Psoas muscle (tissue), 7 donors: ENCODE measurements at regions not wholly inside any gene's neighbourhood (a gene's known extent, or its start where the extent isn't known, plus 50 kb on each side); places are given as distances from the start of the nearest gene placed in this dataset.

Source experiments
- ATAC-seq, 4 donors: fragments of 200-7000 bp; cut with Tn5 transposase; one replicate each; pipeline ENCODE4 v1.9.1; 2020; ENCODE audit warnings: moderate library complexity in 3 of 4, mild to moderate bottlenecking in 2 of 4
- DNase-seq, 2 donors: peaks; one replicate each; pipeline ENCODE4 v3.0.0-alpha.2; 2020
- H3K27ac ChIP-seq: fragments of 200-600 bp; one replicate; pipeline ENCODE4 v1.8.0; 2022
- H3K27me3 ChIP-seq, 3 donors: fragments of 200-600 bp in 1 of 3; one replicate each; pipeline versions ENCODE4 v1.6.1 to v1.8.0; 2013 to 2022; ENCODE audit warnings: low read length in 2 of 3, mild to moderate bottlenecking in 2 of 3, moderate library complexity in 1 of 3; ENCODE audit not compliant: insufficient read depth in 3 of 3
- H3K36me3 ChIP-seq, 2 donors: fragments of 200-600 bp in 1 of 2; one replicate each; pipeline versions ENCODE4 v1.6.1 to v1.8.0; 2013 to 2022; ENCODE audit warnings: low read depth in 1 of 2, mild to moderate bottlenecking in 1 of 2, moderate library complexity in 1 of 2; ENCODE audit not compliant: insufficient read depth in 1 of 2
- H3K4me1 ChIP-seq: fragments of 200-600 bp; one replicate; pipeline ENCODE4 v1.8.0; 2022
- H3K4me3 ChIP-seq: fragments of 200-600 bp; one replicate; pipeline ENCODE4 v1.8.0; 2022; ENCODE audit warnings: mild to moderate bottlenecking
- H3K9me3 ChIP-seq: fragments of 200-600 bp; one replicate; pipeline ENCODE4 v1.8.0; 2022
- CTCF ChIP-seq: fragments of 200-600 bp; IDR thresholded peaks from one replicate; pipeline ENCODE4 v1.8.0; 2022; ENCODE audit warnings: antibody characterized with exemption
- whole genome bisulfite sequencing, 3 donors: extraction: QIAGEN DNeasy Blood & Tissue Kit; methylation state at CpG; one replicate each; pipeline versions ENCODE4 v1.1.6 to v1.1.7; 2013; 5-methylcytosine and 5-hydroxymethylcytosine counted together
- intact Hi-C, 2 donors: fragments of 100-400 bp; cut with DNase I; formaldehyde crosslinking; loops; one replicate each; pipeline versions ENCODE4 v1.11.0 to v1.14.2; 2022
- donor health status: healthy with polysubstance abuse.
- donor health status: DM: no; HTN: no; CAD: no; lungs with moderate emphysema.
- donor health status: Bipolar disorder and iron deficiency.
- donor health status: healthy.
- donor health status: DM: yes; HTN: yes; CAD: no.
- donor health status: DM: no; HTN: no; CAD: no.
- donor health status: DM: yes; HTN: yes; CAD: no.

- intact Hi-C loops: no loop called here
These were observed 161.9 kb upstream of the PDE3A start for GRCh38 chr12:20206410-20206809.

GRCh38 chr12:20210621-20211215 lies 157.6 kb upstream of the PDE3A start:
- H3K36me3 ChIP-seq: no peaks in the 10 kb centered on the region
- DNase-seq (no peak), ATAC-seq (no peak)
- H3K4me3 ChIP-seq: no peak overlapping the region
- peaks cover 23% of the 10 kb centered on the region for H3K4me1 ChIP-seq
- no peak for TF ChIP-seq CTCF
- no peaks in the 10 kb centered on the region for H3K9me3 ChIP-seq
- 65 to 83% (median 75%) methylated on average over 2 of the region's 2 CpGs for WGBS, 3 donors
- H3K27ac ChIP-seq: no peak overlapping the region
- H3K27me3 ChIP-seq: no peaks in the 10 kb centered on the region
- intact Hi-C loops: no loop called here

More at GRCh38 chr12:20206410-20206809, 161.9 kb upstream of the PDE3A start:
- no peaks in the 10 kb centered on the region for H3K36me3 ChIP-seq
- H3K4me1 ChIP-seq: peaks cover 2% of the 10 kb centered on the region
- no peak overlapping the region for H3K27ac ChIP-seq
- DNase-seq (no peak), ATAC-seq (no peak)
- WGBS, 3 donors: 75 to 89% (median 88%) methylated on average over 2 of the region's 2 CpGs
- no peaks in the 10 kb centered on the region for H3K9me3 ChIP-seq
- no peak for TF ChIP-seq CTCF
- no peaks in the 10 kb centered on the region for H3K27me3 ChIP-seq
- H3K4me3 ChIP-seq: no peak overlapping the region

DNA sequence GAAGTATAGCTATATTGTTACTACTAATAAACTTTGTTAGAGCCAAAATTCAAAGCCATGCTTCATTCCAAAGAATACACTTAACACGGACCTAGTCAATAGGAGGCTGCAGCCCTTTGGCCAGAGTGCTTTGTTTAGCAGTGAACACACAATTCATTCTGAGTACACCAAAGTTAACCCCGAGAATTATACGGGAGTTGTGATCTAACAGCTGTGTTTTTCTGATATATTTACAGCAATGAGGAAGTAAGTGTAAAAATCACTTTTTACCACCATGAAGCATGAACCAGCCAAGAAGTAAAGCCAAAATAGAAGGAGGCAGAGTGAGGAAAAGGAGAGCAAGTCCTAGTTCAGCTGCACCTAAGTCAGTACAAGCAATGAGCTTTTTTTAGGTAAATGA lies 156.8 kb upstream of the PDE3A start:
- Histone ChIP-seq H3K36me3 (no peaks in the 10 kb centered on the region), H3K4me1 (peaks cover 23% of the 10 kb centered on the region), H3K4me3 (no peak overlapping the region), H3K27me3 (no peaks in the 10 kb centered on the region), H3K9me3 (no peaks in the 10 kb centered on the region), H3K27ac (peak overlapping the region; percentile 39)
- TF ChIP-seq CTCF: no peak
- ATAC-seq: no peak
- intact Hi-C loops: no loop called here
- WGBS, 3 donors: 26 to 44% (median 27%) methylated on average over 3 of the region's 3 CpGs
- DNase-seq: no peak

DNA sequence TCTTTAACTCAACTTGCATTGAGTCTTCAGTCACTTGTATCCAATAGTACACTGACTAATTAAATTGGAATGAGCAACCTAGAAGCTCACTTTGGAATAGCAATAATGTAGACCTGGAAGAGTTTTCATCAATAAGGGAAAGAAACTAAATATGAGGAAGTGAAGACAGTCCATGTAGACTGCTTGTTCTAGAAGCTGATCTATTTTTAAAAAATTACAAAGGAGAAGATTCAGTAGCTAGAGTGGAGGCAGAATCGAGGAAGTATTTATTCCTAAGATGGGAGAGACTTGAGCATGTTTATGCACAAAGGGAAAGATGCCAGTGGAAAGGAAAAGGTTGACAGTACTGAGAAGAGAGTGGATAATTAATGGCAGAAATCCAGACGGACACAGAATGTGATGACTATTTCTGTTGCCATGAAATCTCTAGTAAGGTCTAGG lies 156.3 kb upstream of the PDE3A start:
- H3K4me1 ChIP-seq: peaks cover 23% of the 10 kb centered on the region
- DNase-seq (no peak), ATAC-seq (peak in 3 of 4 donors; percentile 9 to 26 (median 19))
- intact Hi-C loops: no loop called here
- WGBS, 3 donors: 4 to 9% (median 5%) methylated on average over 2 of the region's 2 CpGs
- no peak for TF ChIP-seq CTCF
- peak overlapping the region; percentile 20 for H3K4me3 ChIP-seq
- H3K9me3 ChIP-seq: no peaks in the 10 kb centered on the region
- no peaks in the 10 kb centered on the region for H3K27me3 ChIP-seq
- H3K36me3 ChIP-seq: no peaks in the 10 kb centered on the region
- peak overlapping the region; percentile 39 for H3K27ac ChIP-seq
